H9 (cell line): ENCODE measurements at regions not wholly inside any gene's neighbourhood (a gene's known extent, or its start where the extent isn't known, plus 50 kb on each side); places are given as distances from the start of the nearest gene placed in this dataset.

ENCODE experiments used
- DNase-seq: peaks from one replicate; pipeline ENCODE4 v3.0.0-alpha.2; 2017
- H2AFZ ChIP-seq: one replicate; pipeline ENCODE4 v1.6.1; 2013; ENCODE audit warnings: mild to moderate bottlenecking, low read length, control low read depth, moderate library complexity
- H2AK5ac ChIP-seq: 2 replicates; pipeline ENCODE4 v1.6.1; 2013; ENCODE audit warnings: low read length, control low read depth, mixed read lengths; ENCODE audit not compliant: insufficient read length
- H2BK120ac ChIP-seq: one replicate; pipeline ENCODE4 v1.6.1; 2013; ENCODE audit warnings: low read depth, mild to moderate bottlenecking, low read length, control low read depth, inconsistent platforms; ENCODE audit not compliant: poor library complexity, severe bottlenecking
- H2BK12ac ChIP-seq: 2 replicates; pipeline ENCODE4 v1.6.1; 2013; ENCODE audit warnings: low read length, control low read depth, mixed read lengths, low read depth; ENCODE audit not compliant: insufficient read length
- H2BK15ac ChIP-seq: 2 replicates; pipeline ENCODE4 v1.6.1; 2013; ENCODE audit warnings: low read depth, low read length, control low read depth
- H2BK20ac ChIP-seq: one replicate; pipeline ENCODE4 v1.6.1; 2013; ENCODE audit warnings: low read depth, mild to moderate bottlenecking, low read length, control low read depth, inconsistent platforms; ENCODE audit not compliant: poor library complexity, severe bottlenecking
- H2BK5ac ChIP-seq: 2 replicates; pipeline ENCODE4 v1.6.1; 2013; ENCODE audit warnings: low read length, control low read depth, mixed read lengths; ENCODE audit not compliant: insufficient read length
- H3K14ac ChIP-seq: 2 replicates; pipeline ENCODE4 v1.6.1; 2013; ENCODE audit warnings: low read length, control low read depth; ENCODE audit not compliant: insufficient read depth
- H3K18ac ChIP-seq: 2 replicates; pipeline ENCODE4 v1.6.1; 2013; ENCODE audit warnings: low read depth, mild to moderate bottlenecking, mixed read lengths, low read length, control low read depth; ENCODE audit not compliant: insufficient read length
- H3K23ac ChIP-seq: 2 replicates; pipeline ENCODE4 v1.6.1; 2013; ENCODE audit warnings: low read length, control low read depth, mixed read lengths, low read depth; ENCODE audit not compliant: insufficient read length
- H3K23me2 ChIP-seq: 2 replicates; pipeline ENCODE4 v1.6.1; 2013; ENCODE audit warnings: low read depth, mild to moderate bottlenecking, mixed read lengths, low read length, control low read depth; ENCODE audit not compliant: insufficient read length, poor library complexity, severe bottlenecking
- H3K27ac ChIP-seq: 2 replicates; pipeline ENCODE4 v1.5.1; 2013; ENCODE audit warnings: low read length, control low read depth, mixed read lengths, low read depth; ENCODE audit not compliant: insufficient read length
- H3K27me3 ChIP-seq: 2 replicates; pipeline ENCODE4 v1.6.1; 2013; ENCODE audit warnings: low read length, control low read depth, inconsistent platforms; ENCODE audit not compliant: insufficient read depth
- H3K4ac ChIP-seq: 2 replicates; pipeline ENCODE4 v1.6.1; 2013; ENCODE audit warnings: low read depth, mild to moderate bottlenecking, control low read depth, inconsistent platforms, low read length, moderate library complexity
- H3K4me1 ChIP-seq: 2 replicates; pipeline ENCODE4 v1.6.1; 2013; ENCODE audit warnings: low read length, control low read depth, inconsistent platforms; ENCODE audit not compliant: insufficient read depth
- H3K4me2 ChIP-seq: 2 replicates; pipeline ENCODE4 v1.6.1; 2013; ENCODE audit warnings: low read length, control low read depth, mixed read lengths; ENCODE audit not compliant: insufficient read length, insufficient read depth
- H3K56ac ChIP-seq: 2 replicates; pipeline ENCODE4 v1.6.1; 2013; ENCODE audit warnings: low read depth, mild to moderate bottlenecking, mixed read lengths, low read length, control low read depth; ENCODE audit not compliant: insufficient read length
- H3K79me1 ChIP-seq: 2 replicates; pipeline ENCODE4 v1.6.1; 2013; ENCODE audit warnings: low read depth, mild to moderate bottlenecking, moderate library complexity, low read length, control low read depth, inconsistent platforms; ENCODE audit not compliant: insufficient read depth, poor library complexity, severe bottlenecking
- H3K79me2 ChIP-seq: 2 replicates; pipeline ENCODE4 v1.6.1; 2013; ENCODE audit warnings: low read length, control low read depth, inconsistent platforms; ENCODE audit not compliant: insufficient read depth
- H3K9ac ChIP-seq: 2 replicates; pipeline ENCODE4 v1.6.1; 2013; ENCODE audit warnings: low read length, control low read depth, mixed read lengths; ENCODE audit not compliant: insufficient read length; ENCODE audit errors: extremely low read depth
- H3K9me3 ChIP-seq: one replicate; pipeline ENCODE4 v1.6.1; 2013; ENCODE audit warnings: low read depth, low read length, inconsistent platforms; ENCODE audit not compliant: control insufficient read depth
- H3T11ph ChIP-seq: one replicate; pipeline ENCODE4 v1.6.1; 2013; ENCODE audit warnings: mild to moderate bottlenecking, low read length, control low read depth, inconsistent platforms
- H4K20me1 ChIP-seq: one replicate; pipeline ENCODE4 v1.6.1; 2013; ENCODE audit not compliant: control insufficient read depth, insufficient read length, insufficient read depth
- H4K5ac ChIP-seq: 2 replicates; pipeline ENCODE4 v1.6.1; 2013; ENCODE audit warnings: low read depth, mild to moderate bottlenecking, mixed read lengths, low read length, control low read depth; ENCODE audit not compliant: insufficient read length
- H4K8ac ChIP-seq: replicated peaks from 2 replicates; pipeline ENCODE4 v1.6.1; 2013; ENCODE audit warnings: low read length, control low read depth, mixed read lengths, low read depth; ENCODE audit not compliant: insufficient read length
- H4K91ac ChIP-seq: 2 replicates; pipeline ENCODE4 v1.6.1; 2013; ENCODE audit warnings: low read depth, mild to moderate bottlenecking, moderate library complexity, mixed read lengths, low read length, control low read depth; ENCODE audit not compliant: insufficient read length
- H3K27ac Mint-ChIP-seq, 3 experiments: 2 replicates in 2 of 3; 3 replicates in 1 of 3; pipeline ENCODE4 v1.8.0; 2020 to 2021; ENCODE audit warnings: mixed read lengths in 3 of 3, mild to moderate bottlenecking in 1 of 3, moderate library complexity in 1 of 3
- H3K27me3 Mint-ChIP-seq: 2 replicates; pipeline ENCODE4 v1.8.0; 2021; ENCODE audit warnings: low read depth, mild to moderate bottlenecking, moderate library complexity, mixed read lengths
- H3K36me3 Mint-ChIP-seq, 3 experiments: 2 replicates in 2 of 3; 3 replicates in 1 of 3; pipeline ENCODE4 v1.8.0; 2020 to 2021; ENCODE audit warnings: low read depth in 3 of 3, mixed read lengths in 3 of 3; ENCODE audit not compliant: insufficient read depth in 1 of 3
- H3K4me1 Mint-ChIP-seq, 2 experiments: 2 replicates each; pipeline ENCODE4 v1.8.0; 2020; ENCODE audit warnings: mixed read lengths in 2 of 2
- H3K4me3 Mint-ChIP-seq, 2 experiments: 2 replicates in 1 of 2; 3 replicates in 1 of 2; pipeline ENCODE4 v1.8.0; 2020 to 2021; ENCODE audit warnings: mild to moderate bottlenecking in 2 of 2, mixed read lengths in 2 of 2, moderate library complexity in 1 of 2
- H3K9me3 Mint-ChIP-seq, 2 experiments: 2 replicates in 1 of 2; 3 replicates in 1 of 2; pipeline ENCODE4 v1.8.0; 2020; ENCODE audit warnings: mild to moderate bottlenecking in 2 of 2, mixed read lengths in 2 of 2, moderate library complexity in 1 of 2
- WGBS: extraction: QIAGEN DNeasy Blood & Tissue Kit; methylation state at CpG from one replicate; pipeline ENCODE4 v1.1.7; 2013; ENCODE audit warnings: missing lambda C conversion rate, low lambda C conversion rate, mixed read lengths; ENCODE audit not compliant: insufficient read length; ENCODE audit errors: extremely low coverage; 5-methylcytosine and 5-hydroxymethylcytosine counted together
- TF ChIP-seq, protein P1 (sequence below): fragments of 200-600 bp; sonication (generic); conservative IDR thresholded peaks from 3 replicates; pipeline ENCODE4 v1.8.0; 2021; ENCODE audit warnings: antibody characterized with exemption, mild to moderate bottlenecking

DNA sequence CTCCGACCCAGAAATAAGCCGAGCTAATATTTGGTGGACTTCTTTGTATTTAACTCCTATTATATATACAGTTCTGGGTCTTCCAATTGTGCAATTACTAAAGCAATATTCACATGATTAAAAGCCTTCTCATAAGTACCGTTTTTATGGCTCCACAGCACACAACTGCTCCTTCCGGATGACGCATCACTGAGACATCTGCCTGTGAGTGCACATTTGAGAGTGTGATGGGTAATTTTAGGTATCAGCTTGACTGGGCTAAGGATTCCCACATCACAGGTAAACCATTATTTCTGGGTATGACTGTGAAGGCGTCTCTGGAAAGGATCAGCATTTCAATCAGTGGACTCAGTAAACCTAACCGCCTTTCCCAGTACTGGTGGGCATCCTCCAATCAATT, 77.5 kb upstream of the SYK start:
- Mint-ChIP-seq H3K4me3 (no peak overlapping the region), H3K27me3 (peaks cover 4% of the 10 kb centered on the region; the same call in 1 of the 2 replicates), H3K9me3 (no peaks in the 10 kb centered on the region), H3K4me1 (no peaks in the 10 kb centered on the region), H3K36me3 (no peaks in the 10 kb centered on the region), H3K27ac (no peak overlapping the region)
- Histone ChIP-seq H3K14ac (no peak overlapping the region), H3K9me3 (no peaks in the 10 kb centered on the region), H4K5ac (no peak overlapping the region), H2AK5ac (no peak overlapping the region), H4K8ac (no peak overlapping the region), H3K27ac (no peak overlapping the region), H3K27me3 (no peaks in the 10 kb centered on the region), H3K18ac (no peak overlapping the region), H3K79me2 (no peaks in the 10 kb centered on the region), H2AFZ (no peak overlapping the region), H3K4me2 (no peak overlapping the region), H3T11ph (no peak overlapping the region), H2BK5ac (no peak overlapping the region), H3K79me1 (no peaks in the 10 kb centered on the region), H2BK20ac (no peak overlapping the region), H2BK15ac (no peak overlapping the region), H3K56ac (no peak overlapping the region), H3K4ac (no peak overlapping the region), H3K9ac (no peak overlapping the region), H3K23ac (no peak overlapping the region), H4K20me1 (no peaks in the 10 kb centered on the region), H2BK120ac (no peak overlapping the region), H4K91ac (no peak overlapping the region), H3K23me2 (no peaks in the 10 kb centered on the region), H3K4me1 (no peaks in the 10 kb centered on the region; the same call in 1 of the 2 replicates), H2BK12ac (no peak overlapping the region)
- no peak for DNase-seq
- no CpG with 5 or more reads among the region's 7 CpGs for WGBS
- TF ChIP-seq, protein P1, sequence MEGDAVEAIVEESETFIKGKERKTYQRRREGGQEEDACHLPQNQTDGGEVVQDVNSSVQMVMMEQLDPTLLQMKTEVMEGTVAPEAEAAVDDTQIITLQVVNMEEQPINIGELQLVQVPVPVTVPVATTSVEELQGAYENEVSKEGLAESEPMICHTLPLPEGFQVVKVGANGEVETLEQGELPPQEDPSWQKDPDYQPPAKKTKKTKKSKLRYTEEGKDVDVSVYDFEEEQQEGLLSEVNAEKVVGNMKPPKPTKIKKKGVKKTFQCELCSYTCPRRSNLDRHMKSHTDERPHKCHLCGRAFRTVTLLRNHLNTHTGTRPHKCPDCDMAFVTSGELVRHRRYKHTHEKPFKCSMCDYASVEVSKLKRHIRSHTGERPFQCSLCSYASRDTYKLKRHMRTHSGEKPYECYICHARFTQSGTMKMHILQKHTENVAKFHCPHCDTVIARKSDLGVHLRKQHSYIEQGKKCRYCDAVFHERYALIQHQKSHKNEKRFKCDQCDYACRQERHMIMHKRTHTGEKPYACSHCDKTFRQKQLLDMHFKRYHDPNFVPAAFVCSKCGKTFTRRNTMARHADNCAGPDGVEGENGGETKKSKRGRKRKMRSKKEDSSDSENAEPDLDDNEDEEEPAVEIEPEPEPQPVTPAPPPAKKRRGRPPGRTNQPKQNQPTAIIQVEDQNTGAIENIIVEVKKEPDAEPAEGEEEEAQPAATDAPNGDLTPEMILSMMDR = no peak
